Hepatocyte (in vitro differentiated cells): ENCODE measurements at regions not wholly inside any gene's neighbourhood (a gene's known extent, or its start where the extent isn't known, plus 50 kb on each side); places are given as distances from the start of the nearest gene placed in this dataset.

Experiments used
- DNase-seq: peaks from one replicate; pipeline ENCODE4 v3.0.0-alpha.2; 2016; ENCODE audit warnings: low spot score
- H2AFZ ChIP-seq: fragments of 200-600 bp; sonication (generic); 2 replicates; pipeline ENCODE4 v1.6.0; 2016; ENCODE audit warnings: antibody characterized with exemption, mild to moderate bottlenecking
- H3K27ac ChIP-seq: fragments of 200-600 bp; sonication (generic); 2 replicates; pipeline ENCODE4 v1.5.1; 2016; ENCODE audit warnings: mild to moderate bottlenecking
- H3K27me3 ChIP-seq: fragments of 200-600 bp; sonication (generic); 2 replicates; pipeline ENCODE4 v1.6.1; 2016
- H3K36me3 ChIP-seq: fragments of 200-600 bp; sonication (generic); replicated peaks from 2 replicates; pipeline ENCODE4 v1.5.1; 2016; ENCODE audit warnings: low read depth; ENCODE audit not compliant: insufficient read depth
- H3K4me1 ChIP-seq: fragments of 200-600 bp; sonication (generic); 2 replicates; pipeline ENCODE4 v1.5.1; 2016; ENCODE audit warnings: mild to moderate bottlenecking, moderate library complexity; ENCODE audit not compliant: insufficient read depth
- H3K4me2 ChIP-seq: fragments of 200-600 bp; sonication (generic); 2 replicates; pipeline ENCODE4 v1.6.0; 2016
- H3K4me3 ChIP-seq: fragments of 200-600 bp; sonication (generic); 2 replicates; pipeline ENCODE4 v1.5.1; 2016; ENCODE audit warnings: mild to moderate bottlenecking
- H3K79me2 ChIP-seq: fragments of 200-600 bp; sonication (generic); 2 replicates; pipeline ENCODE4 v1.6.0; 2017; ENCODE audit warnings: mild to moderate bottlenecking
- H3K9me2 ChIP-seq: fragments of 200-600 bp; sonication (generic); replicated peaks from 2 replicates; pipeline ENCODE4 v1.6.0; 2017; ENCODE audit warnings: mild to moderate bottlenecking; ENCODE audit not compliant: insufficient read depth
- H3K9me3 ChIP-seq: fragments of 200-600 bp; sonication (generic); 2 replicates; pipeline ENCODE4 v1.5.1; 2016; ENCODE audit warnings: low read depth, mild to moderate bottlenecking
- H4K20me1 ChIP-seq: fragments of 200-600 bp; sonication (generic); 2 replicates; pipeline ENCODE4 v1.6.0; 2016; ENCODE audit warnings: mild to moderate bottlenecking; ENCODE audit not compliant: insufficient read depth, poor library complexity, severe bottlenecking
- EZH2 ChIP-seq: fragments of 200-600 bp; sonication (generic); IDR thresholded peaks from 2 replicates; pipeline ENCODE4 v1.6.1; 2016; ENCODE audit warnings: antibody characterized with exemption, mild to moderate bottlenecking, borderline replicate concordance
- EZH2phosphoT487 ChIP-seq: fragments of 200-600 bp; sonication (generic); IDR thresholded peaks from one replicate; pipeline ENCODE4 v1.6.1; 2018; ENCODE audit warnings: antibody characterized with exemption, mild to moderate bottlenecking, low read depth, moderate library complexity; ENCODE audit not compliant: unreplicated experiment, severe bottlenecking
- WGBS: methylation state at CpG from one replicate; pipeline ENCODE4 v1.1.6; 2016; ENCODE audit warnings: low lambda C conversion rate; ENCODE audit errors: missing lambda C conversion rate; 5-methylcytosine and 5-hydroxymethylcytosine counted together
- TF ChIP-seq, protein P1 (sequence below): fragments of 200-600 bp; sonication (generic); IDR thresholded peaks from 2 replicates; pipeline ENCODE4 v1.5.1; 2016; ENCODE audit warnings: antibody characterized with exemption, mild to moderate bottlenecking; ENCODE audit not compliant: poor library complexity

- Histone ChIP-seq H3K36me3 (no peaks in the 10 kb centered on the region), H2AFZ (no peak overlapping the region), H3K4me1 (no peaks in the 10 kb centered on the region), H3K9me2 (no peaks in the 10 kb centered on the region), H3K27ac (no peak overlapping the region), H4K20me1 (no peaks in the 10 kb centered on the region), H3K27me3 (no peaks in the 10 kb centered on the region), H3K4me3 (no peak overlapping the region), H3K9me3 (no peaks in the 10 kb centered on the region), H3K4me2 (no peak overlapping the region), H3K79me2 (no peaks in the 10 kb centered on the region)
- no peak for DNase-seq
- WGBS, result 92% methylated on average over 3 of the region's 3 CpGs
- TF ChIP-seq EZH2 (no peak), EZH2phosphoT487 (no peak)
- TF ChIP-seq, protein P1, sequence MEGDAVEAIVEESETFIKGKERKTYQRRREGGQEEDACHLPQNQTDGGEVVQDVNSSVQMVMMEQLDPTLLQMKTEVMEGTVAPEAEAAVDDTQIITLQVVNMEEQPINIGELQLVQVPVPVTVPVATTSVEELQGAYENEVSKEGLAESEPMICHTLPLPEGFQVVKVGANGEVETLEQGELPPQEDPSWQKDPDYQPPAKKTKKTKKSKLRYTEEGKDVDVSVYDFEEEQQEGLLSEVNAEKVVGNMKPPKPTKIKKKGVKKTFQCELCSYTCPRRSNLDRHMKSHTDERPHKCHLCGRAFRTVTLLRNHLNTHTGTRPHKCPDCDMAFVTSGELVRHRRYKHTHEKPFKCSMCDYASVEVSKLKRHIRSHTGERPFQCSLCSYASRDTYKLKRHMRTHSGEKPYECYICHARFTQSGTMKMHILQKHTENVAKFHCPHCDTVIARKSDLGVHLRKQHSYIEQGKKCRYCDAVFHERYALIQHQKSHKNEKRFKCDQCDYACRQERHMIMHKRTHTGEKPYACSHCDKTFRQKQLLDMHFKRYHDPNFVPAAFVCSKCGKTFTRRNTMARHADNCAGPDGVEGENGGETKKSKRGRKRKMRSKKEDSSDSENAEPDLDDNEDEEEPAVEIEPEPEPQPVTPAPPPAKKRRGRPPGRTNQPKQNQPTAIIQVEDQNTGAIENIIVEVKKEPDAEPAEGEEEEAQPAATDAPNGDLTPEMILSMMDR, result no peak
Measured at GRCh38 chr5:152151940-152152339, 227.3 kb upstream of the GLRA1 start.

DNA sequence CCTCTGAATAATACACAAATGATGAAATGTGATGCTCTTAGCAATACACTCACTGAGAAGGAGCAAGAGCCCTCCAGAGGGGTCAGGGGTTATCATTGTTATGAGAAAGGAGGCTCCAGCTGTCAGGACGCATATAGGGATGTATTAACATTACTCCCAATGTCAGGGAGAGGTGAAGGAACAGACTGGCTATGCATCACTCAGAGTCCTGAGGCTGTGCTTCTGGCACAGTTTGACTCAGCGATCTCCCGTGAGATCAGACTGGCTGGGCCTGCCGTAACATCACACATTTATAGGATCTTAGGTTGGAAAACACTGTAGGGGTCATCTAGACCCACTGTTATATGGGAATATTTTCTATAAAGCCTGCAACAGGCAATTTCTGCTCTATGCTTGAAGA is 226.5 kb upstream of the GLRA1 start:
- Histone ChIP-seq H3K9me3 (no peaks in the 10 kb centered on the region), H4K20me1 (no peaks in the 10 kb centered on the region), H3K4me1 (no peaks in the 10 kb centered on the region), H3K4me2 (no peak overlapping the region), H3K36me3 (no peaks in the 10 kb centered on the region), H3K27me3 (no peaks in the 10 kb centered on the region), H3K9me2 (no peaks in the 10 kb centered on the region), H3K27ac (no peak overlapping the region), H3K4me3 (no peak overlapping the region), H3K79me2 (no peaks in the 10 kb centered on the region), H2AFZ (no peak overlapping the region)
- TF ChIP-seq EZH2, result no peak
- 44% methylated on average over 4 of the region's 4 CpGs for WGBS
- no peak for DNase-seq

GRCh38 chr5:152147286-152147685 is 222.6 kb upstream of the GLRA1 start:
- Histone ChIP-seq H3K9me3 (no peaks in the 10 kb centered on the region), H3K4me2 (no peak overlapping the region), H3K27me3 (no peaks in the 10 kb centered on the region), H4K20me1 (no peaks in the 10 kb centered on the region), H3K9me2 (no peaks in the 10 kb centered on the region), H3K4me1 (no peaks in the 10 kb centered on the region), H3K27ac (no peak overlapping the region), H3K79me2 (no peaks in the 10 kb centered on the region), H3K36me3 (no peaks in the 10 kb centered on the region), H2AFZ (no peak overlapping the region), H3K4me3 (no peak overlapping the region)
- TF ChIP-seq EZH2phosphoT487 (no peak), EZH2 (no peak)
- TF ChIP-seq, protein P1, result no peak
- no peak for DNase-seq

DNA sequence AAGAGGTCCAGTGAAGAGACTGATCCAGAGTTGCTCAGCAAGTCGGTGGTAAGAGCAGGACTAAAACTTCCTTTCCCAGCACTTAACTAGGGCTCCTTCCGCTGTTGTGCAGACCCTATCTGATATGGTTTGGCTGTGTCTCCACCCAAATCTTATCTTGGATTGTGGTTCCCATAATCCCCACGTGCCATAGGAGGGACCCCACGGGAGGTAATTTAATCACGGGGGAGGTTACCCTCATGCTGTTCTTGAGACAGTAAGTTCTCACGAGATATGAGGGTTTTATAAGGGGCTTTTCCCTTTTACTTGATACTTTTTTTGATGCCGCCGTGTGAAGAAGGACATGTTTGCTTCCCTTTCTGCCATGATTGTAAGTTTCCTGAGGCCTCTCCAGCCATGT is 221.9 kb upstream of the GLRA1 start:
- no peaks in the 10 kb centered on the region for H3K4me1 ChIP-seq
- no peak overlapping the region for H3K4me3 ChIP-seq
- TF ChIP-seq, protein P1, result no peak
- TF ChIP-seq EZH2phosphoT487 (no peak), EZH2 (no peak)
- H3K9me3 ChIP-seq, result no peaks in the 10 kb centered on the region
- WGBS, result 59% methylated on average over 8 of the region's 8 CpGs
- H3K36me3 ChIP-seq, result no peaks in the 10 kb centered on the region
- no peak overlapping the region for H3K27ac ChIP-seq
- no peaks in the 10 kb centered on the region for H3K27me3 ChIP-seq
- no peaks in the 10 kb centered on the region for H4K20me1 ChIP-seq
- no peak overlapping the region for H2AFZ ChIP-seq
- no peak overlapping the region for H3K4me2 ChIP-seq
- DNase-seq, result no peak
- no peaks in the 10 kb centered on the region for H3K9me2 ChIP-seq
- H3K79me2 ChIP-seq, result no peaks in the 10 kb centered on the region
